Colonic mucosa (tissue), 4 donors: ENCODE measurements at regions not wholly inside any gene's neighbourhood (a gene's known extent, or its start where the extent isn't known, plus 50 kb on each side); places are given as distances from the start of the nearest gene placed in this dataset.
"Not testable (repeated sequence)": the region's sequence is repeated elsewhere in the genome, so short reads cannot be mapped to it uniquely, and the experiment has no call there.

ENCODE experiments used
- DNase-seq: peaks from one replicate; pipeline ENCODE4 v3.0.0-alpha.2; 2020
- H3K27ac ChIP-seq: fragments of 200-600 bp; one replicate; pipeline ENCODE4 v1.8.0; 2021
- H3K27me3 ChIP-seq: fragments of 200-600 bp; one replicate; pipeline ENCODE4 v1.8.0; 2021
- H3K36me3 ChIP-seq: fragments of 200-600 bp; one replicate; pipeline ENCODE4 v1.8.0; 2021
- H3K4me1 ChIP-seq: fragments of 200-600 bp; one replicate; pipeline ENCODE4 v1.8.0; 2021; ENCODE audit warnings: mild to moderate bottlenecking
- H3K4me3 ChIP-seq: fragments of 200-600 bp; one replicate; pipeline ENCODE4 v1.8.0; 2021
- H3K9ac ChIP-seq, 2 donors: one replicate each; pipeline ENCODE4 v1.7.0; 2013; ENCODE audit warnings: control low read depth in 2 of 2, low read depth in 2 of 2, low read length in 2 of 2
- H3K9me3 ChIP-seq: fragments of 200-600 bp; one replicate; pipeline ENCODE4 v1.8.0; 2021
- CTCF ChIP-seq: fragments of 200-600 bp; IDR thresholded peaks from one replicate; pipeline ENCODE4 v1.8.0; 2022; ENCODE audit warnings: antibody characterized with exemption, mild to moderate bottlenecking
- intact Hi-C: fragments of 100-400 bp; cut with DNase I; formaldehyde crosslinking; loops from one replicate; pipeline ENCODE4 v1.14.1; 2022
- donor health status: healthy.
- donor health status: DM: no; HTN: no; CAD: no.
- donor health status: DM: no; HTN: no; CAD: no.

- DNase-seq, result no peak
- Histone ChIP-seq H3K4me1 (no peaks in the 10 kb centered on the region), H3K4me3 (no peak overlapping the region), H3K27ac (no peak overlapping the region), H3K27me3 (no peaks in the 10 kb centered on the region), H3K9me3 (no peaks in the 10 kb centered on the region), H3K36me3 (no peaks in the 10 kb centered on the region), H3K9ac (no peak overlapping the region)
- no peak for TF ChIP-seq CTCF
- intact Hi-C loops, result no loop called here
Observed at GRCh38 chr14:27836386-27836785, 930.2 kb upstream of the FOXG1 start.

DNA sequence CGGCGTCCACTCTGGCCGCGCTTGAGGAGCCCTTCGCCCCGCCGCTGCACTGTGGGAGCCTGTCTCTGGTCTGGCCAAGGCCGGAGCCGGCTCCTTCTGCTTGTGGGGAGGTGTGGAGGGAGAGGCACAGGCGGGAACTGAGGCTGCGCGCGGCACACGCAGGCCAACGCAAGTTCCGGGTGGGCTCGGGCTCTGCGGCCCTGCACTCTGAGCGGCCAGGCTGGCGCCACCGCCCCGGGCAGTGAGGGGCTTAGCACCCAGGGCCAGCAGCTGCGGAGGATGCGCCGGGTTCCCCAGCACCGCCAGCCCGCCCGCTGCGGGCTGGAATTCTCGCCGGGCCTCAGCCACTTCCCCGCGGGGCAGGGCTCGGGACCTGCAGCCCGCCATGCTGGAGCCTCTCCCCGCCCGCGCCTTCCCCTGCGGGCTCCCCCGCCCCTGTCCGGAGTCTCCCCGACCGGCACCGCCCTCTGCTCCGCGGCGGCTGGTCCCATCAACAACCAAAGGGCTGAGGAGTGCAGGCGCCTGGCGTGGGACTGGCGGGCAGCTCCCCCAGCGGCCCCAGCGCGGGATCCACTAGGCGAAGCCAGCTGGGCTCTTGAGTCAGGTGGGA, 921.2 kb upstream of the FOXG1 start:
- no peak for TF ChIP-seq CTCF
- H3K9ac ChIP-seq, result no peak overlapping the region
- no peak overlapping the region for H3K4me3 ChIP-seq
- no peaks in the 10 kb centered on the region for H3K4me1 ChIP-seq
- no peaks in the 10 kb centered on the region for H3K9me3 ChIP-seq
- H3K27me3 ChIP-seq, result no peaks in the 10 kb centered on the region
- H3K36me3 ChIP-seq, result no peaks in the 10 kb centered on the region
- intact Hi-C loops, result no loop called here
- no peak for DNase-seq
- H3K27ac ChIP-seq, result no peak overlapping the region

- intact Hi-C loops, result no loop called here
- Histone ChIP-seq H3K4me1 (no peaks in the 10 kb centered on the region), H3K27ac (no peak overlapping the region), H3K4me3 (no peak overlapping the region), H3K9ac (no peak overlapping the region), H3K27me3 (no peaks in the 10 kb centered on the region), H3K9me3 (no peaks in the 10 kb centered on the region), H3K36me3 (no peaks in the 10 kb centered on the region)
- DNase-seq, result no peak
- no peak for TF ChIP-seq CTCF
Observed at GRCh38 chr14:27845902-27846301, 920.7 kb upstream of the FOXG1 start.

- H3K27me3 ChIP-seq, H3K4me1 ChIP-seq, H3K27ac ChIP-seq, H3K9me3 ChIP-seq, DNase-seq, H3K9ac ChIP-seq, H3K36me3 ChIP-seq, intact Hi-C loops, H3K4me3 ChIP-seq: not testable (repeated sequence)
Observed at GRCh38 chr14:27847480-27847879, 919.1 kb upstream of the FOXG1 start.

- H3K4me1 ChIP-seq, H3K27ac ChIP-seq, H3K27me3 ChIP-seq, H3K9ac ChIP-seq, intact Hi-C loops, H3K9me3 ChIP-seq, H3K4me3 ChIP-seq, H3K36me3 ChIP-seq, DNase-seq: not testable (repeated sequence)
Observed at GRCh38 chr14:27849193-27849592, 917.4 kb upstream of the FOXG1 start.

- Histone ChIP-seq H3K4me1 (no peaks in the 10 kb centered on the region), H3K27me3 (no peaks in the 10 kb centered on the region), H3K27ac (no peak overlapping the region), H3K4me3 (no peak overlapping the region), H3K36me3 (no peaks in the 10 kb centered on the region), H3K9me3 (no peaks in the 10 kb centered on the region), H3K9ac (no peak overlapping the region)
- no peak for TF ChIP-seq CTCF
- intact Hi-C loops, result no loop called here
- DNase-seq, result no peak
Observed at GRCh38 chr14:27862684-27863083, 903.9 kb upstream of the FOXG1 start.
